ENCODE measurements at regions not wholly inside any gene's neighbourhood (a gene's known extent, or its start where the extent isn't known, plus 50 kb on each side); places are given as distances from the start of the nearest gene placed in this dataset.
"Not testable (repeated sequence)": the region's sequence is repeated elsewhere in the genome, so short reads cannot be mapped to it uniquely, and the experiment has no call there.

GRCh38 chr12:127829281-127830064 lies 437.5 kb upstream of the TMEM132C start:
- Mint-ChIP-seq H3K27ac (ENCODE audit: low read depth) (no peak overlapping the region), H3K4me3 (no peak overlapping the region), H3K9me3 (peaks cover 12% of the 10 kb centered on the region), H3K27me3 (no peaks in the 10 kb centered on the region), H3K4me1 (no peaks in the 10 kb centered on the region), H3K36me3 (ENCODE audit: insufficient read depth) (no peaks in the 10 kb centered on the region)
- no peak for ATAC-seq (replicated peaks; ENCODE audit: extremely low read depth, poor library complexity, severe bottlenecking)
- DNase-seq (ENCODE audit: low spot score in 2 of 2), result no peak

- Mint-ChIP-seq H3K27ac (ENCODE audit: low read depth) (no peak overlapping the region), H3K4me1 (no peaks in the 10 kb centered on the region), H3K9me3 (peaks cover 6% of the 10 kb centered on the region), H3K27me3 (no peaks in the 10 kb centered on the region), H3K4me3 (no peak overlapping the region), H3K36me3 (ENCODE audit: insufficient read depth) (no peaks in the 10 kb centered on the region)
- no peak for ATAC-seq (replicated peaks; ENCODE audit: extremely low read depth, poor library complexity, severe bottlenecking)
- DNase-seq (ENCODE audit: low spot score in 2 of 2), result no peak
These were observed 436.9 kb upstream of the TMEM132C start for GRCh38 chr12:127830065-127830460.

- no peaks in the 10 kb centered on the region for H3K27me3 Mint-ChIP-seq
- no peak for ATAC-seq (replicated peaks; ENCODE audit: extremely low read depth, poor library complexity, severe bottlenecking)
- no peak overlapping the region for H3K4me3 Mint-ChIP-seq
- H3K4me1 Mint-ChIP-seq, result no peaks in the 10 kb centered on the region
- no peak overlapping the region for H3K27ac Mint-ChIP-seq (ENCODE audit: low read depth)
- no peaks in the 10 kb centered on the region for H3K9me3 Mint-ChIP-seq
- no peak for DNase-seq (ENCODE audit: low spot score in 2 of 2)
- no peaks in the 10 kb centered on the region for H3K36me3 Mint-ChIP-seq (ENCODE audit: insufficient read depth)
These were observed 436.2 kb upstream of the TMEM132C start for GRCh38 chr12:127830730-127831129.

- Mint-ChIP-seq H3K27ac (ENCODE audit: low read depth) (no peak overlapping the region), H3K36me3 (ENCODE audit: insufficient read depth) (no peaks in the 10 kb centered on the region), H3K4me1 (no peaks in the 10 kb centered on the region), H3K9me3 (no peaks in the 10 kb centered on the region), H3K27me3 (no peaks in the 10 kb centered on the region), H3K4me3 (no peak overlapping the region)
- ATAC-seq (replicated peaks; ENCODE audit: extremely low read depth, poor library complexity, severe bottlenecking) (no peak), DNase-seq (ENCODE audit: low spot score in 2 of 2) (no peak)
These were observed 434.8 kb upstream of the TMEM132C start for GRCh38 chr12:127832172-127832571.

GRCh38 chr12:127836802-127837201 lies 430.2 kb upstream of the TMEM132C start:
- not testable (repeated sequence) for H3K4me1 Mint-ChIP-seq; ATAC-seq (replicated peaks; ENCODE audit: extremely low read depth, poor library complexity, severe bottlenecking); DNase-seq (ENCODE audit: low spot score in 2 of 2); H3K36me3 Mint-ChIP-seq (ENCODE audit: insufficient read depth); H3K27ac Mint-ChIP-seq (ENCODE audit: low read depth); H3K27me3 Mint-ChIP-seq; H3K4me3 Mint-ChIP-seq; H3K9me3 Mint-ChIP-seq

GRCh38 chr12:127857661-127858060 lies 409.3 kb upstream of the TMEM132C start:
- ATAC-seq (replicated peaks; ENCODE audit: extremely low read depth, poor library complexity, severe bottlenecking) (no peak), DNase-seq (ENCODE audit: low spot score in 2 of 2) (no peak)
- Mint-ChIP-seq H3K36me3 (ENCODE audit: insufficient read depth) (no peaks in the 10 kb centered on the region), H3K27ac (ENCODE audit: low read depth) (no peak overlapping the region), H3K9me3 (peaks cover 20% of the 10 kb centered on the region), H3K4me3 (no peak overlapping the region), H3K27me3 (no peaks in the 10 kb centered on the region), H3K4me1 (no peaks in the 10 kb centered on the region)

GRCh38 chr12:127860536-127860935 lies 406.4 kb upstream of the TMEM132C start:
- no peak overlapping the region for H3K27ac Mint-ChIP-seq (ENCODE audit: low read depth)
- no peaks in the 10 kb centered on the region for H3K4me1 Mint-ChIP-seq
- no peaks in the 10 kb centered on the region for H3K27me3 Mint-ChIP-seq
- H3K9me3 Mint-ChIP-seq, result peaks cover 31% of the 10 kb centered on the region
- no peaks in the 10 kb centered on the region for H3K36me3 Mint-ChIP-seq (ENCODE audit: insufficient read depth)
- no peak overlapping the region for H3K4me3 Mint-ChIP-seq
- DNase-seq (ENCODE audit: low spot score in 2 of 2) (no peak), ATAC-seq (replicated peaks; ENCODE audit: extremely low read depth, poor library complexity, severe bottlenecking) (no peak)

GRCh38 chr12:127861406-127861805 lies 405.6 kb upstream of the TMEM132C start:
- no peaks in the 10 kb centered on the region for H3K36me3 Mint-ChIP-seq (ENCODE audit: insufficient read depth)
- no peaks in the 10 kb centered on the region for H3K27me3 Mint-ChIP-seq
- H3K27ac Mint-ChIP-seq (ENCODE audit: low read depth), result no peak overlapping the region
- no peak for DNase-seq (ENCODE audit: low spot score in 2 of 2)
- peaks cover 31% of the 10 kb centered on the region for H3K9me3 Mint-ChIP-seq
- no peak for ATAC-seq (replicated peaks; ENCODE audit: extremely low read depth, poor library complexity, severe bottlenecking)
- H3K4me3 Mint-ChIP-seq, result no peak overlapping the region
- H3K4me1 Mint-ChIP-seq, result no peaks in the 10 kb centered on the region

- H3K9me3 Mint-ChIP-seq, result peaks cover 12% of the 10 kb centered on the region
- no peaks in the 10 kb centered on the region for H3K27me3 Mint-ChIP-seq
- no peak for DNase-seq (ENCODE audit: low spot score in 2 of 2)
- no peaks in the 10 kb centered on the region for H3K4me1 Mint-ChIP-seq
- ATAC-seq (replicated peaks; ENCODE audit: extremely low read depth, poor library complexity, severe bottlenecking), result no peak
- no peak overlapping the region for H3K27ac Mint-ChIP-seq (ENCODE audit: low read depth)
- H3K36me3 Mint-ChIP-seq (ENCODE audit: insufficient read depth), result no peaks in the 10 kb centered on the region
- no peak overlapping the region for H3K4me3 Mint-ChIP-seq
These were observed 393.7 kb upstream of the TMEM132C start for GRCh38 chr12:127873306-127873705.

GRCh38 chr12:127881371-127882140 lies 385.4 kb upstream of the TMEM132C start:
- no peak for DNase-seq (ENCODE audit: low spot score in 2 of 2)
- no peak overlapping the region for H3K27ac Mint-ChIP-seq (ENCODE audit: low read depth)
- no peaks in the 10 kb centered on the region for H3K4me1 Mint-ChIP-seq
- peaks cover 13% of the 10 kb centered on the region for H3K9me3 Mint-ChIP-seq
- no peaks in the 10 kb centered on the region for H3K27me3 Mint-ChIP-seq
- no peak overlapping the region for H3K4me3 Mint-ChIP-seq
- H3K36me3 Mint-ChIP-seq (ENCODE audit: insufficient read depth), result no peaks in the 10 kb centered on the region
- no peak for ATAC-seq (replicated peaks; ENCODE audit: extremely low read depth, poor library complexity, severe bottlenecking)

GRCh38 chr12:127883013-127883412 lies 384.0 kb upstream of the TMEM132C start:
- Mint-ChIP-seq H3K9me3 (peaks cover 3% of the 10 kb centered on the region), H3K27ac (ENCODE audit: low read depth) (no peak overlapping the region), H3K36me3 (ENCODE audit: insufficient read depth) (no peaks in the 10 kb centered on the region), H3K4me3 (no peak overlapping the region), H3K4me1 (no peaks in the 10 kb centered on the region), H3K27me3 (no peaks in the 10 kb centered on the region)
- ATAC-seq (replicated peaks; ENCODE audit: extremely low read depth, poor library complexity, severe bottlenecking) (no peak), DNase-seq (ENCODE audit: low spot score in 2 of 2) (no peak)

- DNase-seq (ENCODE audit: low spot score in 2 of 2) (no peak), ATAC-seq (replicated peaks; ENCODE audit: extremely low read depth, poor library complexity, severe bottlenecking) (no peak)
- Mint-ChIP-seq H3K27ac (ENCODE audit: low read depth) (no peak overlapping the region), H3K4me1 (no peaks in the 10 kb centered on the region), H3K36me3 (ENCODE audit: insufficient read depth) (no peaks in the 10 kb centered on the region), H3K27me3 (no peaks in the 10 kb centered on the region), H3K9me3 (no peaks in the 10 kb centered on the region), H3K4me3 (no peak overlapping the region)
These were observed 380.8 kb upstream of the TMEM132C start for GRCh38 chr12:127885954-127886750.
